Hematopoietic multipotent progenitor cell treated with erythropoietin and hydrocortisone succinate and interleukin-3 and kit ligand, for 6 days (in vitro differentiated cells): ENCODE measurements at regions not wholly inside any gene's neighbourhood (a gene's known extent, or its start where the extent isn't known, plus 50 kb on each side); places are given as distances from the start of the nearest gene placed in this dataset.

Experiments
- DNase-seq: peaks from one replicate; pipeline ENCODE4 v3.0.0-alpha.2; 2015

- DNase-seq, result no peak
Measured at GRCh38 chr19:31402529-31403316, 53.5 kb upstream of the TSHZ3 start.

GRCh38 chr19:31406106-31406505 lies 56.9 kb upstream of the TSHZ3 start:
- DNase-seq, result no peak

GRCh38 chr19:31408460-31409124 lies 59.4 kb upstream of the TSHZ3 start:
- no peak for DNase-seq

- DNase-seq, result no peak
Measured at GRCh38 chr19:31413353-31413752, 64.1 kb upstream of the TSHZ3 start.

- no peak for DNase-seq
Measured at GRCh38 chr19:31415322-31415721, 66.1 kb upstream of the TSHZ3 start.

GRCh38 chr19:31416548-31416947 lies 67.3 kb upstream of the TSHZ3 start:
- DNase-seq, result no peak

GRCh38 chr19:31418055-31418454 lies 68.8 kb upstream of the TSHZ3 start:
- DNase-seq, result no peak

GRCh38 chr19:31418692-31419430 lies 69.6 kb upstream of the TSHZ3 start:
- DNase-seq, result no peak

GRCh38 chr19:31419871-31420445 lies 70.7 kb upstream of the TSHZ3 start:
- DNase-seq, result no peak

- no peak for DNase-seq
Measured at GRCh38 chr19:31421082-31421481, 71.8 kb upstream of the TSHZ3 start.

GRCh38 chr19:31421856-31422255 lies 72.6 kb upstream of the TSHZ3 start:
- no peak for DNase-seq

- DNase-seq, result no peak
Measured at GRCh38 chr19:31423896-31424295, 74.7 kb upstream of the TSHZ3 start.

GRCh38 chr19:31424861-31425620 lies 75.8 kb upstream of the TSHZ3 start:
- DNase-seq, result no peak

GRCh38 chr19:31427857-31428256 lies 78.6 kb upstream of the TSHZ3 start:
- no peak for DNase-seq

- DNase-seq, result no peak
Measured at GRCh38 chr19:31430381-31430780, 81.1 kb upstream of the TSHZ3 start.

GRCh38 chr19:31432201-31432810 lies 83.1 kb upstream of the TSHZ3 start:
- no peak for DNase-seq

- DNase-seq, result no peak
Measured at GRCh38 chr19:31436121-31436776, 87.0 kb upstream of the TSHZ3 start.

GRCh38 chr19:31438401-31439269 lies 89.4 kb upstream of the TSHZ3 start:
- DNase-seq, result no peak

GRCh38 chr19:31439270-31439573 lies 90.0 kb upstream of the TSHZ3 start:
- DNase-seq, result no peak

GRCh38 chr19:31444931-31445330 lies 95.7 kb upstream of the TSHZ3 start:
- DNase-seq, result no peak

- DNase-seq, result no peak
Measured at GRCh38 chr19:31445406-31445805, 96.2 kb upstream of the TSHZ3 start.
